BJ (cell line): ENCODE measurements at regions not wholly inside any gene's neighbourhood (a gene's known extent, or its start where the extent isn't known, plus 50 kb on each side); places are given as distances from the start of the nearest gene placed in this dataset.

Experiments
- CTCF ChIA-PET: fragments of 350-600 bp; formaldehyde crosslinking; extraction: SDS; loops from one replicate; lab custom pipeline; 2021; ENCODE audit warnings: antibody characterized with exemption, inconsistent platforms; lab: Yijun Ruan, JAX
- POLR2A ChIA-PET: fragments of 300-600 bp; sonication (Branson Sonifier 250); formaldehyde crosslinking; extraction: SDS; loops from one replicate; lab custom pipeline; 2021; ENCODE audit warnings: antibody characterized with exemption; lab: Charles Lee
- DNase-seq: peaks from one replicate; pipeline ENCODE4 v3.0.0-alpha.2; 2011; ENCODE audit warnings: low read depth
- H3K27me3 ChIP-seq: 2 replicates; pipeline ENCODE4 v1.6.0; 2011; ENCODE audit warnings: low read length; ENCODE audit not compliant: control insufficient read depth, insufficient read depth
- H3K36me3 ChIP-seq: 2 replicates; pipeline ENCODE4 v1.5.1; 2011; ENCODE audit warnings: low read length; ENCODE audit not compliant: control insufficient read depth, insufficient read depth
- H3K4me3 ChIP-seq: 2 replicates; pipeline ENCODE4 v1.5.1; 2011; ENCODE audit warnings: low read depth, mild to moderate bottlenecking, control low read depth, low read length
- TF ChIP-seq, protein P1 (sequence below): IDR thresholded peaks from 2 replicates; pipeline ENCODE4 v1.5.1; 2011; ENCODE audit warnings: low read depth, mild to moderate bottlenecking, control low read depth, inconsistent platforms, low read length, moderate library complexity; ENCODE audit not compliant: insufficient read depth

DNA sequence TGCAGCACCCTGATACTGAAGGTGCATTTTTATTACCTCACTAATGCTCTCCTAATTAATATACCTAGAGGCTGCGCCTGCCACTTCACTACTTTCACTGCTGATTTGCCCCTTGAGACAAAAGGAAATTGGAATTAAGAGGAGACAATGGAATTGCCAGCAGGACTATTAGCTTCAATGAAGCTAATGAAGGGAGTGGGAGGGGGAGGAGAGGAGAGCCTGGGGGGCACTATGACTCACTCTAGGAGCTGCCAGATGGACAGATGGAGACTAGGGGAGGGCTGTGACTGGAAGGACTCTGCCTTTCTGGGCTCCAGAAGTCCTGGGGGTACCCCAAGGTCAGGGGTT is 102.8 kb upstream of the DRD2 start:
- peaks cover 2% of the 10 kb centered on the region; the same call in 1 of the 2 replicates for H3K27me3 ChIP-seq
- DNase-seq, result no peak
- CTCF ChIA-PET, result interaction anchor here (1.2 kb wide), 1 partner anchor 45 kb away, joined by 3 read pairs; no protein-coding TSS in a partner anchor
- POLR2A ChIA-PET, result no interaction called here
- no peak overlapping the region for H3K4me3 ChIP-seq
- no peaks in the 10 kb centered on the region for H3K36me3 ChIP-seq
- TF ChIP-seq, protein P1, sequence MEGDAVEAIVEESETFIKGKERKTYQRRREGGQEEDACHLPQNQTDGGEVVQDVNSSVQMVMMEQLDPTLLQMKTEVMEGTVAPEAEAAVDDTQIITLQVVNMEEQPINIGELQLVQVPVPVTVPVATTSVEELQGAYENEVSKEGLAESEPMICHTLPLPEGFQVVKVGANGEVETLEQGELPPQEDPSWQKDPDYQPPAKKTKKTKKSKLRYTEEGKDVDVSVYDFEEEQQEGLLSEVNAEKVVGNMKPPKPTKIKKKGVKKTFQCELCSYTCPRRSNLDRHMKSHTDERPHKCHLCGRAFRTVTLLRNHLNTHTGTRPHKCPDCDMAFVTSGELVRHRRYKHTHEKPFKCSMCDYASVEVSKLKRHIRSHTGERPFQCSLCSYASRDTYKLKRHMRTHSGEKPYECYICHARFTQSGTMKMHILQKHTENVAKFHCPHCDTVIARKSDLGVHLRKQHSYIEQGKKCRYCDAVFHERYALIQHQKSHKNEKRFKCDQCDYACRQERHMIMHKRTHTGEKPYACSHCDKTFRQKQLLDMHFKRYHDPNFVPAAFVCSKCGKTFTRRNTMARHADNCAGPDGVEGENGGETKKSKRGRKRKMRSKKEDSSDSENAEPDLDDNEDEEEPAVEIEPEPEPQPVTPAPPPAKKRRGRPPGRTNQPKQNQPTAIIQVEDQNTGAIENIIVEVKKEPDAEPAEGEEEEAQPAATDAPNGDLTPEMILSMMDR, result no peak

DNA sequence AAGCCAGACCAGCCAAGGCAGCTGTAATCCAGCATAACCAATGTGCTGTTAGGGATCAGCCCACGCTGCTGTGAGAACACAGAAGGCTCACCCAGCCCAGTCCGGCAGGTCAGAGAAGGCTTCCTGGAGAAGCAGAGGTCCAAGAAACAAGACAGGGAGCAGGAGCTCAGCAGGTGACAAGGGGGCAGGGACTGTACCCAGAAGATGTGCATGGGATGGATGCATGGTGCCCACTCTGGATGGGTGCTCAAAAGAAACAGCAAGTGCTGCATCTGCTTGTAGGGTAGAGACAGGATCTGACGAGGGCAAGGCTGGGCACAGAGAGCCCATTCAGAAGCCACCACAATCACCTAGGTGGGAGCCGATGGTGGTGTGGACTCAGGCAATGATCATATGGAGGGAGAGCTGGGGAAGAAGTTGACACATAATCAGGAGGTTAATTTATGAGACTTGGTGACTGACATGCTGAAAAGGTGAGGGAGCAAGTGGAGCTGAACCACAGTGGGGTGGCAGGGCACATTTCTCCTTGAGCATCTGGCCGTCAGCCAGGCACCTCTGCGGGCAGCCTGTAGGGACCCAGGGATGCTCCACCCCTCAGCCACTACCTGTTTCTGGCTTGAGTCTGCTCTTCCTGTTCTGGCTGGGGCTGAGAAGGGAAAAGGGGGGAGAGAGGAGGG is 102.3 kb upstream of the DRD2 start:
- ChIA-PET POLR2A (no interaction called here), CTCF (interaction anchor here (1.2 kb wide), 1 partner anchor 44 kb away, joined by 3 read pairs; no protein-coding TSS in a partner anchor)
- no peaks in the 10 kb centered on the region for H3K36me3 ChIP-seq
- TF ChIP-seq, protein P1, result no peak
- peaks cover 2% of the 10 kb centered on the region; the same call in 1 of the 2 replicates for H3K27me3 ChIP-seq
- DNase-seq, result no peak
- no peak overlapping the region for H3K4me3 ChIP-seq

DNA sequence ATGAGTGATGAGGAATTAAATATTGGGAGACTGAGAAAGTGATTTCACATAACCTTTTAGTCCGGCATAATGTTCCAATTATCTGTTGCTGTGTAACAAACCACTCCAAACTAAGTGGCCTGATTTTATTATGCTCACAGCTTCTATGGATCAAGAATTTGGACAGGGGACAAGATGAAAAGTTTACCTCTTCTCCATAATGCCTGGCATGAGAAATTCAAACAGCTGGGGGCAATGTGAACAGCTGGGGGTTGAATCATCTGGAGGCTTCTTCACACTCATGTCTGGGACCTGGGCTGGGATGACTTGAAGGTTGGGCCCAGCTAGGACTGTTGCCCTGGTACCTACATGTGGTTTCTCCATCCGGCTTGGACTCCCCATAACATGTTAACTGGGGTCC is 99.4 kb upstream of the DRD2 start:
- CTCF ChIA-PET, result interaction anchor here (0.6 to 1.5 kb wide), 3 partner anchors 9 to 268 kb away, joined by 3 to 4 read pairs (median 3); no protein-coding TSS in a partner anchor
- H3K36me3 ChIP-seq, result no peaks in the 10 kb centered on the region
- H3K4me3 ChIP-seq, result no peak overlapping the region
- TF ChIP-seq, protein P1, result no peak
- POLR2A ChIA-PET, result no interaction called here
- no peak for DNase-seq
- H3K27me3 ChIP-seq, result peaks cover 2% of the 10 kb centered on the region

DNA sequence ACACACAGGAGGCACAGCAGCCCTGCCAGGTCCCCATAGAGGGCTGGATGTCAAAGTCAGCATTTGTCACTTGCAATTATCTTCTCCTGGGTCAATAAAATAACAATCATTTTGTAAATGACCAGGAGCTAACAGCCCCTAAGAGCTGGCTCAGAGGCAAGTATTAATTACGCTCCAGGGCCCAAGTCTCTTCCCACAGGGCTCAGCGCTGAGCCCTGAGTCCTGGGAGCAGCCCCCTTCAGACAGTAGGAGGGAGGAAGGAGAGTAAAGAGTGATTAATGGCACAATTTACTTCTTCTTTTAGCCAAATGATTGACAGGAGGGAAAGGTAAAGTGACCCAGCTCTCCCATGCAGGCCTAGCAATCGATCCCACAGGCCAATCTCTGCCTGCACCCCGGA is 99.0 kb upstream of the DRD2 start:
- ChIA-PET CTCF (interaction anchor here (0.6 to 1.5 kb wide), 2 partner anchors 69 to 268 kb away, joined by 3 to 4 read pairs; no protein-coding TSS in a partner anchor), POLR2A (no interaction called here)

DNA sequence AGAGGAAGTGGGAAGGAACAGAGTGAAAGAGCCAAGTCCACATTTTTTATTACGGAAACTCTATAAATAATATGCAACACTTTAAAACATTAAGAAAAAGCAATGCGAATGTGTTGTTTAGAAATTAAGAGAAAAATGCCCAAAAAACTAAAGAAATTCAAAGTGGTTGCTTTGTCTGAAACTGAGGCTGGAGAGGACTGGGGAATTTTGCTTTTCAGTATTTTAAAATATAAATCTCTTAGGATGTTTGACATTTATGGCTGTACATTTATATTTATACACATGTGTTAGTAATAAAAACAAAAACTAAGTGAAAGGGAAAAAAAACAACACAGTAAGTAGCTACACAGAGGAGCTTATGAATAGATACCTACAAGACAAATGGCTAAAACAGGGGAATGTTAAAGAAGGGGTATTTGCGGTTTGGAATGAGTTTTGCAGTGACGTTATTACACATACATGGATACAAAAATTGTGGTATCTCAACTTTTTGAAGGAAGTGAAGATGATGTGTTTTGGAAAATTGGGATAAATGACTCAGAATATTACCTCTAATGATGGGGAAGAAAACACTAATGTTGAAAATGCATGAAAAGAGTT is 97.0 kb upstream of the DRD2 start:
- Histone ChIP-seq H3K36me3 (no peaks in the 10 kb centered on the region), H3K27me3 (peaks cover 4% of the 10 kb centered on the region), H3K4me3 (no peak overlapping the region)
- POLR2A ChIA-PET, result no interaction called here
- TF ChIP-seq, protein P1, result no peak
- CTCF ChIA-PET, result no interaction called here
- DNase-seq, result no peak

More for the DNA sequence above, 99.0 kb upstream of the DRD2 start:
- TF ChIP-seq, protein P1, result no peak
- no peak overlapping the region for H3K4me3 ChIP-seq
- DNase-seq, result no peak
- peaks cover 2% of the 10 kb centered on the region for H3K27me3 ChIP-seq
- no peaks in the 10 kb centered on the region for H3K36me3 ChIP-seq
